ENCODE measurements at regions not wholly inside any gene's neighbourhood (a gene's known extent, or its start where the extent isn't known, plus 50 kb on each side); places are given as distances from the start of the nearest gene placed in this dataset.

GRCh38 chr13:47251771-47252170 is 354.9 kb upstream of the HTR2A start:
- TF ChIP-seq CTCF (optimal IDR thresholded peaks at IDR 0.05 in 1 of 3, IDR thresholded peaks at IDR 0.05 in 1 of 3, conservative IDR thresholded peaks at IDR 0.05 in 1 of 3; ENCODE audit: extremely low read depth in 1 of 3, insufficient read depth in 2 of 3, low read length in 3 of 3) (no peak), EZH2 (IDR thresholded peaks at IDR 0.05; ENCODE audit: low read length) (no peak)
